PC-3 (cell line): ENCODE measurements at regions not wholly inside any gene's neighbourhood (a gene's known extent, or its start where the extent isn't known, plus 50 kb on each side); places are given as distances from the start of the nearest gene placed in this dataset.
A peak's percentile ranks its signal among the peaks of the same experiment; 100 is the strongest.

Experiments used
- ATAC-seq: fragments of 200-7000 bp; cut with Tn5 transposase; 2 replicates; pipeline ENCODE4 v1.9.1; 2020; ENCODE audit warnings: mild to moderate bottlenecking, moderate library complexity
- BruUV-seq: library from RNA; stranded (reverse); fragments of 400-500 nt; replicated peaks from 2 replicates; lab custom pipeline; 2021; lab: Mats Ljungman, UMichigan
- CTCF ChIA-PET: fragments of 300-600 bp; sonication (Branson Sonifier 250); formaldehyde crosslinking; loops from one replicate; lab custom pipeline; 2022; ENCODE audit warnings: antibody characterized with exemption; lab: Charles Lee
- POLR2A ChIA-PET: fragments of 300-600 bp; sonication (Branson Sonifier 250); formaldehyde crosslinking; loops from one replicate; lab custom pipeline; 2022; ENCODE audit warnings: antibody characterized with exemption; ENCODE audit not compliant: unreplicated experiment; lab: Charles Lee
- DNase-seq: peaks from one replicate; pipeline ENCODE4 v3.0.0-alpha.2; 2015
- H2AFZ ChIP-seq: fragments of 300-600 bp; sonication (generic); 2 replicates; pipeline ENCODE4 v1.6.0; 2016; ENCODE audit warnings: antibody characterized with exemption, low read length
- H3F3A ChIP-seq: fragments of 300-600 bp; sonication (generic); one replicate; pipeline ENCODE4 v1.6.0; 2017; ENCODE audit warnings: antibody characterized with exemption, low read length, control low read depth, mild to moderate bottlenecking; ENCODE audit not compliant: unreplicated experiment
- H3K27ac ChIP-seq: fragments of 300-600 bp; sonication (generic); 2 replicates; pipeline ENCODE4 v1.5.1; 2016; ENCODE audit warnings: mild to moderate bottlenecking, low read length
- H3K27me3 ChIP-seq: fragments of 300-600 bp; sonication (generic); 2 replicates; pipeline ENCODE4 v1.6.1; 2016; ENCODE audit warnings: low read length, mixed read lengths
- H3K36me3 ChIP-seq: fragments of 300-600 bp; sonication (generic); 2 replicates; pipeline ENCODE4 v1.6.1; 2016; ENCODE audit warnings: low read depth, mixed run types, low read length, mixed read lengths
- H3K4me1 ChIP-seq: fragments of 300-600 bp; sonication (generic); 2 replicates; pipeline ENCODE4 v1.5.1; 2016; ENCODE audit warnings: low read length; ENCODE audit not compliant: insufficient read depth
- H3K4me2 ChIP-seq: fragments of 300-600 bp; sonication (generic); 2 replicates; pipeline ENCODE4 v1.6.0; 2016; ENCODE audit warnings: low read length
- H3K4me3 ChIP-seq: fragments of 300-600 bp; sonication (generic); 2 replicates; pipeline ENCODE4 v1.5.1; 2016; ENCODE audit warnings: mild to moderate bottlenecking, low read length, mixed read lengths
- H3K79me2 ChIP-seq: fragments of 300-600 bp; sonication (generic); 2 replicates; pipeline ENCODE4 v1.6.1; 2017; ENCODE audit warnings: low read length, mixed read lengths
- H3K9ac ChIP-seq: fragments of 300-600 bp; sonication (generic); 2 replicates; pipeline ENCODE4 v1.6.0; 2016; ENCODE audit warnings: mild to moderate bottlenecking, low read length
- H3K9me2 ChIP-seq: fragments of 300-600 bp; sonication (generic); replicated peaks from 2 replicates; pipeline ENCODE4 v1.6.1; 2016; ENCODE audit warnings: mixed run types, low read length, mixed read lengths
- H3K9me3 ChIP-seq: fragments of 300-600 bp; sonication (generic); 2 replicates; pipeline ENCODE4 v1.6.1; 2016; ENCODE audit warnings: low read length, mixed read lengths
- H4K20me1 ChIP-seq: fragments of 300-600 bp; sonication (generic); 2 replicates; pipeline ENCODE4 v1.6.1; 2016; ENCODE audit warnings: low read length, mixed read lengths
- EZH2 ChIP-seq: fragments of 300-600 bp; sonication (generic); IDR thresholded peaks from one replicate; pipeline ENCODE4 v1.6.1; 2017; ENCODE audit warnings: antibody characterized with exemption, mild to moderate bottlenecking, low read length; ENCODE audit not compliant: unreplicated experiment
- EZH2phosphoT487 ChIP-seq: fragments of 300-600 bp; sonication (generic); IDR thresholded peaks from 2 replicates; pipeline ENCODE4 v1.6.1; 2018; ENCODE audit warnings: mild to moderate bottlenecking, antibody characterized with exemption, low read length, borderline replicate concordance
- intact Hi-C: fragments of 100-400 bp; cut with micrococcal nuclease; formaldehyde crosslinking; loops from 2 replicates; pipeline ENCODE4 v1.9.0; 2023
- TF ChIP-seq, protein P1 (sequence below): fragments of 300-600 bp; sonication (generic); conservative IDR thresholded peaks from 2 replicates; pipeline ENCODE4 v1.5.1; 2017; ENCODE audit warnings: antibody characterized with exemption, low read depth, mild to moderate bottlenecking, low read length

DNA sequence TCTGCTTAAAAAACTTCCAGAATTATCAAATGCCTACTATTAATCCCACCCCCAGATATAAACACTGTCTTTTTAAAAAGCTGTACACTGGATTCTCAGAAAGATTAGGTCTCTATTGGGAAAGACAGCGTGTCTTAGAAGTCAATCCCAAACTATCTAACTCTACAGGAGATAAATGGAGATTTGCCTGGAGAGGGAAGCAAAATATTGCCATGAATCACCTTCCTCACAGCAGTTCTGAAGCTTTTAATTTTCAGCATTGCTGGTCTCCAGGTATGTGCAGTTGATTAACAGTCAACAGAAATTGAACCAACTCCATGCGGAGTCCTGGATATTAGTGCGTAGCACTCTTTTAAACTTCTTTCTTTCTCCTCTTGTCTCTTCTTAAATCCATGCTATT is 122.2 kb downstream of the DSC3 start:
- Histone ChIP-seq H3K4me3 (no peak overlapping the region), H3K27me3 (no peaks in the 10 kb centered on the region), H3K4me2 (no peak overlapping the region), H3K27ac (no peak overlapping the region), H3K9me3 (no peaks in the 10 kb centered on the region), H4K20me1 (no peaks in the 10 kb centered on the region), H2AFZ (no peak overlapping the region), H3K79me2 (no peaks in the 10 kb centered on the region), H3F3A (no peaks in the 10 kb centered on the region), H3K36me3 (no peaks in the 10 kb centered on the region), H3K4me1 (peaks cover 4% of the 10 kb centered on the region; the same call in 1 of the 2 replicates), H3K9me2 (no peaks in the 10 kb centered on the region), H3K9ac (no peak overlapping the region)
- ChIA-PET CTCF (no interaction called here), POLR2A (interaction anchor here (0.6 kb wide), 1 partner anchor 210 kb away, joined by 5 read pairs; no protein-coding TSS in a partner anchor)
- ATAC-seq (no peak), DNase-seq (no peak)
- intact Hi-C loops, result no loop called here
- TF ChIP-seq, protein P1, sequence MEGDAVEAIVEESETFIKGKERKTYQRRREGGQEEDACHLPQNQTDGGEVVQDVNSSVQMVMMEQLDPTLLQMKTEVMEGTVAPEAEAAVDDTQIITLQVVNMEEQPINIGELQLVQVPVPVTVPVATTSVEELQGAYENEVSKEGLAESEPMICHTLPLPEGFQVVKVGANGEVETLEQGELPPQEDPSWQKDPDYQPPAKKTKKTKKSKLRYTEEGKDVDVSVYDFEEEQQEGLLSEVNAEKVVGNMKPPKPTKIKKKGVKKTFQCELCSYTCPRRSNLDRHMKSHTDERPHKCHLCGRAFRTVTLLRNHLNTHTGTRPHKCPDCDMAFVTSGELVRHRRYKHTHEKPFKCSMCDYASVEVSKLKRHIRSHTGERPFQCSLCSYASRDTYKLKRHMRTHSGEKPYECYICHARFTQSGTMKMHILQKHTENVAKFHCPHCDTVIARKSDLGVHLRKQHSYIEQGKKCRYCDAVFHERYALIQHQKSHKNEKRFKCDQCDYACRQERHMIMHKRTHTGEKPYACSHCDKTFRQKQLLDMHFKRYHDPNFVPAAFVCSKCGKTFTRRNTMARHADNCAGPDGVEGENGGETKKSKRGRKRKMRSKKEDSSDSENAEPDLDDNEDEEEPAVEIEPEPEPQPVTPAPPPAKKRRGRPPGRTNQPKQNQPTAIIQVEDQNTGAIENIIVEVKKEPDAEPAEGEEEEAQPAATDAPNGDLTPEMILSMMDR, result no peak
- TF ChIP-seq EZH2, result no peak
- no peak for TF ChIP-seq EZH2phosphoT487
- BruUV-seq, result no TSS peak

DNA sequence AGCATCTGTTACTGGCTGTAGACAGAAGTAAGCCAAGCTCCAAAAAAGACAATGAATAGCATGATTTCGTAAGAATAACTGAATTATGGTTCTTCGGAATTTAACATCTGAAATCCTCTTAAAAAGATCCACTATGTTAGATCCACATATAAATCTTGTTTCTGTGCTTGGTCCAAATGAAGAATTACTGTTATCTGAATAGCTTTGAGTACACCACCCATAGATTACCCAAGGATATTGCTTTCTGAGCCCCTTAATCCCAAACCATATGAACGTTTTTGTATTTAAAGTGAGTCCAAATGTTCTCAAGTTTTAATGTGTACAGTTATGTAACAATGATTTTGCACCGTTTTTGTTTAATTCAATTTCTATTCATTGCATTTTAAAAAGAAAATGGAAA is 124.9 kb downstream of the DSC3 start:
- TF ChIP-seq EZH2 (no peak), EZH2phosphoT487 (no peak)
- TF ChIP-seq, protein P1, result no peak
- ChIA-PET CTCF (no interaction called here), POLR2A (interaction anchor here (0.7 kb wide), 1 partner anchor 646 kb away, joined by 3 read pairs; no protein-coding TSS in a partner anchor)
- H3K4me2 ChIP-seq, result no peak overlapping the region
- no peak overlapping the region for H3K27ac ChIP-seq
- no peaks in the 10 kb centered on the region for H3K9me2 ChIP-seq
- H3K9me3 ChIP-seq, result no peaks in the 10 kb centered on the region
- intact Hi-C loops, result no loop called here
- BruUV-seq, result no TSS peak
- no peak overlapping the region for H3K4me3 ChIP-seq
- H3K36me3 ChIP-seq, result no peaks in the 10 kb centered on the region
- peaks cover 7% of the 10 kb centered on the region; the same call in 1 of the 2 replicates for H3K4me1 ChIP-seq
- no peaks in the 10 kb centered on the region for H4K20me1 ChIP-seq
- no peaks in the 10 kb centered on the region for H3K79me2 ChIP-seq
- no peak for DNase-seq
- no peak for ATAC-seq
- H2AFZ ChIP-seq, result no peak overlapping the region
- no peaks in the 10 kb centered on the region for H3K27me3 ChIP-seq
- H3F3A ChIP-seq, result no peaks in the 10 kb centered on the region
- no peak overlapping the region for H3K9ac ChIP-seq

DNA sequence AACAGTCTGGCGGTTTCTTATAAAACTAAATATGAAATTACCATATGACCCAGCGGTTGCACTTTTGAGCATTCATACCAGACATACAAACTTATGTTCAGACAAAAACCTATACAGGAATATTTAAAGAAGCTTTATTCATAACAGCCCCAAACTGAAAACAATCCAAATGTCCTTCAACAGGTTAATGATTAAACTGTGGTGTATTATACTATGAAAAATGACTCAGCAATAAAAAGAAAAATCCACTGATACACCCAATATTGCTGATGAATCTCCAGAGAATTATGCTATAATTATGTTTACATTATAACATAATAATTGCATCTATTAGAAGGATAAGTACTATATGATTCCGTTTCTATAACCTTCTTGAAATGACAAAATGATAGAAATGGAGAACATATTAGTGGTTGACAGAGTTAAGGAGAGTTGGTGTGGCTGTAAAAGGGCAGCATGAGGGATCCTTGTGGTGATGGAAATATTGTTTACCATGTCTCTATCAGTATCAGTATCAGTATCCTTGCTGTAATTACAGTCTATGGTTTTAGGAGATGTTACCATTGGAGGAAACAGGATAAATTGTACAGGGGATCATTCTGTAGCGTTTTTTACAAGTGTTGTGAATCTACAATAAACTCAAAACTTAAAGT is 127.1 kb downstream of the DSC3 start:
- Histone ChIP-seq H4K20me1 (no peaks in the 10 kb centered on the region), H3F3A (no peaks in the 10 kb centered on the region), H3K36me3 (no peaks in the 10 kb centered on the region), H3K9ac (no peak overlapping the region), H3K79me2 (no peaks in the 10 kb centered on the region), H2AFZ (no peak overlapping the region), H3K9me3 (no peaks in the 10 kb centered on the region), H3K27me3 (no peaks in the 10 kb centered on the region), H3K27ac (no peak overlapping the region), H3K4me3 (no peak overlapping the region), H3K9me2 (no peaks in the 10 kb centered on the region), H3K4me2 (peak overlapping the region; percentile 18; the same call in 1 of the 2 replicates), H3K4me1 (peaks cover 7% of the 10 kb centered on the region; the same call in 1 of the 2 replicates)
- BruUV-seq, result no TSS peak
- intact Hi-C loops, result no loop called here
- ATAC-seq (peak; percentile 66), DNase-seq (peak; percentile 26)
- ChIA-PET POLR2A (no interaction called here), CTCF (no interaction called here)
- no peak for TF ChIP-seq EZH2phosphoT487
- TF ChIP-seq, protein P1, result no peak
- no peak for TF ChIP-seq EZH2
